ENCODE measurements at regions not wholly inside any gene's neighbourhood (a gene's known extent, or its start where the extent isn't known, plus 50 kb on each side); places are given as distances from the start of the nearest gene placed in this dataset.

DNA sequence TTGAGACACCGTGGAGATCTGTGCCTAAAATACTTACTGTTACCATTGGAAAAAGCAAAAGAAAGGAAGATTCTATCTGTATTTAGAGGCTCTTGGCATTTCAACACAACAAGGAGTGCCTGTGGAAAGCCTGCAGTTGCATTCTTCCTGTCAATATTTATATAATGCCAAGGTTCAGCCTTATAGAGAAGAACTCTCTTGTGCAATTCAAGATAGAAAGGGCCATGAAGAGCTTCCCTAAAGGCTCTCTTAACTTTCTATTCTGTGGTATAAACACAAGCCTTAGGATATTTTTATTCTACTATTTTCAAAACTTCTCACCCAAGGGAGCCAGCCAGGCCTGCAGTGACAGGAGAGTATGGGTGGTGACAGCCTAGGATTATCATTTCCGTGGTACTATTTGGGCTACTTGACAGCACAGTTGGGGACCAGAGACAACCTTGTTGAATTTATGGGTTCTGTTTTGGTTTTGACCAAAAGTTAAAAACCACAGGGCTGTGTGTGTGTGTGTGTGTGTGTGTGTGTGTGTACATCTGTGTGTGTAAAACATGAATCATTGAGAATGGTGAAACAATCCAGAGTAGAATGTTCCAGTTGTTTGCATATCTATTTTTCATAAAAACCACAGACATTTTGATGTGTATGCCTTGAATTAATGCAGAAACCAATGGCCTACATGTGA lies 700.9 kb upstream of the SLC35B3 start:
- TF ChIP-seq CTCF (conservative IDR thresholded peaks at IDR 0.05; ENCODE audit: low read depth, low read length) = no peak
- no peak for TF ChIP-seq SMC3 (IDR thresholded peaks at IDR 0.05; ENCODE audit: low read depth, low read length)
- TF ChIP-seq POLR2A (IDR thresholded peaks at IDR 0.05; ENCODE audit: low read depth, low read length) = no peak
